Activated CD4-positive, alpha-beta T cell treated with anti-CD3 and anti-CD28 coated beads for 36 hours (primary cell): ENCODE measurements at regions not wholly inside any gene's neighbourhood (a gene's known extent, or its start where the extent isn't known, plus 50 kb on each side); places are given as distances from the start of the nearest gene placed in this dataset.

Experiments used
- ATAC-seq: fragments of 200-7000 bp; cut with Tn5 transposase; one replicate; pipeline ENCODE4 v1.10.0; 2021; ENCODE audit warnings: mild to moderate bottlenecking, moderate library complexity
- CTCF ChIA-PET: fragments of 350-600 bp; sonication (Branson Sonifier 250); formaldehyde crosslinking; loops from one replicate; lab custom pipeline; 2021; ENCODE audit warnings: antibody characterized with exemption; lab: Charles Lee
- POLR2A ChIA-PET: fragments of 350-600 bp; sonication (Branson Sonifier 250); formaldehyde crosslinking; loops from one replicate; lab custom pipeline; 2021; ENCODE audit warnings: antibody characterized with exemption, inconsistent platforms; lab: Charles Lee
- DNase-seq: peaks from one replicate; pipeline ENCODE4 v3.0.0-alpha.2; 2020
- H3K27ac Mint-ChIP-seq: one replicate; pipeline ENCODE4 v1.8.0; 2021; ENCODE audit warnings: mixed read lengths
- H3K27me3 Mint-ChIP-seq: one replicate; pipeline ENCODE4 v1.8.0; 2021; ENCODE audit warnings: mixed read lengths
- H3K36me3 Mint-ChIP-seq: one replicate; pipeline ENCODE4 v1.8.0; 2021; ENCODE audit warnings: low read depth, mixed read lengths
- H3K4me1 Mint-ChIP-seq: one replicate; pipeline ENCODE4 v1.8.0; 2021; ENCODE audit warnings: mixed read lengths
- H3K4me3 Mint-ChIP-seq: one replicate; pipeline ENCODE4 v1.8.0; 2021; ENCODE audit warnings: mild to moderate bottlenecking, moderate library complexity, mixed read lengths
- H3K9me3 Mint-ChIP-seq: one replicate; pipeline ENCODE4 v1.8.0; 2021; ENCODE audit warnings: low read depth, mixed read lengths
- intact Hi-C, 2 experiments: fragments of 100-400 bp; cut with DNase I in 1 of 2; cut with micrococcal nuclease in 1 of 2; formaldehyde crosslinking; loops; one replicate each; pipeline versions ENCODE4 v1.14.2 to v1.15.1; 2022 to 2024; cut with DNase I, micrococcal nuclease

- H3K27me3 Mint-ChIP-seq = no peaks in the 10 kb centered on the region
- H3K4me3 Mint-ChIP-seq = no peak overlapping the region
- intact Hi-C loops = no loop called here
- ChIA-PET POLR2A (no interaction called here), CTCF (interaction anchor here (0.6 kb wide), 1 partner anchor 11 kb away, joined by 3 read pairs; no protein-coding TSS in a partner anchor)
- DNase-seq (no peak), ATAC-seq (no peak)
- H3K4me1 Mint-ChIP-seq = no peaks in the 10 kb centered on the region
- H3K36me3 Mint-ChIP-seq = no peaks in the 10 kb centered on the region
- H3K9me3 Mint-ChIP-seq = peaks cover 3% of the 10 kb centered on the region
- H3K27ac Mint-ChIP-seq = no peak overlapping the region
Observed at GRCh38 chr11:106176817-106177216, 99.4 kb downstream of the AASDHPPT start.

- no peak for ATAC-seq
- Mint-ChIP-seq H3K4me3 (no peak overlapping the region), H3K27ac (no peak overlapping the region), H3K27me3 (no peaks in the 10 kb centered on the region), H3K4me1 (no peaks in the 10 kb centered on the region), H3K9me3 (peaks cover 3% of the 10 kb centered on the region), H3K36me3 (no peaks in the 10 kb centered on the region)
- ChIA-PET POLR2A (no interaction called here), CTCF (interaction anchor here (0.6 kb wide), 1 partner anchor 250 kb away, joined by 3 read pairs; no protein-coding TSS in a partner anchor)
- intact Hi-C loops = no loop called here
- no peak for DNase-seq
Observed at GRCh38 chr11:106177311-106177710, 99.8 kb downstream of the AASDHPPT start.

GRCh38 chr11:106178361-106178760 is 100.9 kb downstream of the AASDHPPT start:
- no peaks in the 10 kb centered on the region for H3K27me3 Mint-ChIP-seq
- CTCF ChIA-PET = no interaction called here
- ATAC-seq (no peak), DNase-seq (no peak)
- no peak overlapping the region for H3K4me3 Mint-ChIP-seq
- peaks cover 3% of the 10 kb centered on the region for H3K9me3 Mint-ChIP-seq
- H3K27ac Mint-ChIP-seq = no peak overlapping the region
- POLR2A ChIA-PET = no interaction called here
- no peaks in the 10 kb centered on the region for H3K4me1 Mint-ChIP-seq
- intact Hi-C loops = no loop called here
- peaks cover 1% of the 10 kb centered on the region for H3K36me3 Mint-ChIP-seq

GRCh38 chr11:106179048-106179447 is 101.6 kb downstream of the AASDHPPT start:
- CTCF ChIA-PET = no interaction called here
- intact Hi-C loops = no loop called here
- no peak for ATAC-seq
- POLR2A ChIA-PET = no interaction called here
- H3K9me3 Mint-ChIP-seq = peaks cover 3% of the 10 kb centered on the region
- H3K4me3 Mint-ChIP-seq = no peak overlapping the region
- H3K4me1 Mint-ChIP-seq = no peaks in the 10 kb centered on the region
- no peak for DNase-seq
- no peaks in the 10 kb centered on the region for H3K27me3 Mint-ChIP-seq
- H3K36me3 Mint-ChIP-seq = peaks cover 1% of the 10 kb centered on the region
- H3K27ac Mint-ChIP-seq = no peak overlapping the region

- Mint-ChIP-seq H3K27me3 (no peaks in the 10 kb centered on the region), H3K27ac (no peak overlapping the region), H3K4me3 (no peak overlapping the region), H3K9me3 (no peaks in the 10 kb centered on the region), H3K4me1 (no peaks in the 10 kb centered on the region), H3K36me3 (peaks cover 1% of the 10 kb centered on the region)
- ChIA-PET POLR2A (no interaction called here), CTCF (no interaction called here)
- ATAC-seq (no peak), DNase-seq (no peak)
- intact Hi-C loops = no loop called here
Observed at GRCh38 chr11:106186630-106187029, 109.2 kb downstream of the AASDHPPT start.

- H3K27me3 Mint-ChIP-seq = no peaks in the 10 kb centered on the region
- H3K4me1 Mint-ChIP-seq = no peaks in the 10 kb centered on the region
- intact Hi-C loops = no loop called here
- no peaks in the 10 kb centered on the region for H3K9me3 Mint-ChIP-seq
- no peak for DNase-seq
- no peaks in the 10 kb centered on the region for H3K36me3 Mint-ChIP-seq
- CTCF ChIA-PET = interaction anchor here (0.6 kb wide), 1 partner anchor 11 kb away, joined by 3 read pairs; no protein-coding TSS in a partner anchor
- H3K27ac Mint-ChIP-seq = no peak overlapping the region
- no peak overlapping the region for H3K4me3 Mint-ChIP-seq
- POLR2A ChIA-PET = no interaction called here
- no peak for ATAC-seq
Observed at GRCh38 chr11:106187860-106188456, 110.5 kb downstream of the AASDHPPT start.

- CTCF ChIA-PET = no interaction called here
- DNase-seq = no peak
- H3K27me3 Mint-ChIP-seq = no peaks in the 10 kb centered on the region
- ATAC-seq = no peak
- POLR2A ChIA-PET = no interaction called here
- no peak overlapping the region for H3K4me3 Mint-ChIP-seq
- H3K36me3 Mint-ChIP-seq = no peaks in the 10 kb centered on the region
- H3K27ac Mint-ChIP-seq = no peak overlapping the region
- intact Hi-C loops = no loop called here
- peaks cover 4% of the 10 kb centered on the region for H3K9me3 Mint-ChIP-seq
- no peaks in the 10 kb centered on the region for H3K4me1 Mint-ChIP-seq
Observed at GRCh38 chr11:106193956-106194355, 116.5 kb downstream of the AASDHPPT start.

- POLR2A ChIA-PET = no interaction called here
Observed at GRCh38 chr11:106197438-106197837, 120.0 kb downstream of the AASDHPPT start.

GRCh38 chr11:106202935-106203620 is 125.6 kb downstream of the AASDHPPT start:
- Mint-ChIP-seq H3K9me3 (peaks cover 3% of the 10 kb centered on the region), H3K36me3 (no peaks in the 10 kb centered on the region), H3K4me3 (no peak overlapping the region), H3K4me1 (no peaks in the 10 kb centered on the region), H3K27ac (no peak overlapping the region), H3K27me3 (no peaks in the 10 kb centered on the region)
- ATAC-seq (no peak), DNase-seq (no peak)
- CTCF ChIA-PET = interaction anchor here (0.6 kb wide), 1 partner anchor 241 kb away, joined by 6 read pairs; no protein-coding TSS in a partner anchor
- intact Hi-C loops = no loop called here
- POLR2A ChIA-PET = no interaction called here

More at GRCh38 chr11:106197438-106197837, 120.0 kb downstream of the AASDHPPT start:
- Mint-ChIP-seq H3K9me3 (peaks cover 4% of the 10 kb centered on the region), H3K27me3 (no peaks in the 10 kb centered on the region), H3K4me1 (no peaks in the 10 kb centered on the region), H3K4me3 (no peak overlapping the region), H3K36me3 (no peaks in the 10 kb centered on the region), H3K27ac (no peak overlapping the region)
- intact Hi-C loops = no loop called here
- CTCF ChIA-PET = no interaction called here
- no peak for DNase-seq
- no peak for ATAC-seq

GRCh38 chr11:106208760-106209159 is 131.3 kb downstream of the AASDHPPT start:
- no peaks in the 10 kb centered on the region for H3K36me3 Mint-ChIP-seq
- intact Hi-C loops = no loop called here
- CTCF ChIA-PET = no interaction called here
- peaks cover 4% of the 10 kb centered on the region for H3K27me3 Mint-ChIP-seq
- no peaks in the 10 kb centered on the region for H3K9me3 Mint-ChIP-seq
- DNase-seq (no peak), ATAC-seq (no peak)
- H3K27ac Mint-ChIP-seq = no peak overlapping the region
- H3K4me1 Mint-ChIP-seq = no peaks in the 10 kb centered on the region
- H3K4me3 Mint-ChIP-seq = no peak overlapping the region
- POLR2A ChIA-PET = no interaction called here

GRCh38 chr11:106212081-106212480 is 134.6 kb downstream of the AASDHPPT start:
- intact Hi-C loops = no loop called here
- Mint-ChIP-seq H3K36me3 (no peaks in the 10 kb centered on the region), H3K27ac (no peak overlapping the region)

GRCh38 chr11:106216281-106216680 is 138.8 kb downstream of the AASDHPPT start:
- CTCF ChIA-PET = no interaction called here
- H3K36me3 Mint-ChIP-seq = no peaks in the 10 kb centered on the region
- POLR2A ChIA-PET = no interaction called here
- DNase-seq = no peak
- no peak for ATAC-seq
- H3K27ac Mint-ChIP-seq = no peak overlapping the region
- peaks cover 4% of the 10 kb centered on the region for H3K27me3 Mint-ChIP-seq
- intact Hi-C loops = no loop called here
- H3K4me3 Mint-ChIP-seq = no peak overlapping the region
- H3K4me1 Mint-ChIP-seq = no peaks in the 10 kb centered on the region
- peaks cover 2% of the 10 kb centered on the region for H3K9me3 Mint-ChIP-seq

More at GRCh38 chr11:106212081-106212480, 134.6 kb downstream of the AASDHPPT start:
- ATAC-seq = no peak
- Mint-ChIP-seq H3K4me1 (no peaks in the 10 kb centered on the region), H3K9me3 (no peaks in the 10 kb centered on the region), H3K4me3 (no peak overlapping the region), H3K27me3 (peaks cover 4% of the 10 kb centered on the region)
- DNase-seq = no peak
- POLR2A ChIA-PET = no interaction called here
- CTCF ChIA-PET = no interaction called here
